ENCODE measurements at regions not wholly inside any gene's neighbourhood (a gene's known extent, or its start where the extent isn't known, plus 50 kb on each side); places are given as distances from the start of the nearest gene placed in this dataset.

- ChIA-PET POLR2A (no interaction called here), CTCF (no interaction called here)
- DNase-seq (ENCODE audit: low read depth) = no peak
- TF ChIP-seq, protein P1, sequence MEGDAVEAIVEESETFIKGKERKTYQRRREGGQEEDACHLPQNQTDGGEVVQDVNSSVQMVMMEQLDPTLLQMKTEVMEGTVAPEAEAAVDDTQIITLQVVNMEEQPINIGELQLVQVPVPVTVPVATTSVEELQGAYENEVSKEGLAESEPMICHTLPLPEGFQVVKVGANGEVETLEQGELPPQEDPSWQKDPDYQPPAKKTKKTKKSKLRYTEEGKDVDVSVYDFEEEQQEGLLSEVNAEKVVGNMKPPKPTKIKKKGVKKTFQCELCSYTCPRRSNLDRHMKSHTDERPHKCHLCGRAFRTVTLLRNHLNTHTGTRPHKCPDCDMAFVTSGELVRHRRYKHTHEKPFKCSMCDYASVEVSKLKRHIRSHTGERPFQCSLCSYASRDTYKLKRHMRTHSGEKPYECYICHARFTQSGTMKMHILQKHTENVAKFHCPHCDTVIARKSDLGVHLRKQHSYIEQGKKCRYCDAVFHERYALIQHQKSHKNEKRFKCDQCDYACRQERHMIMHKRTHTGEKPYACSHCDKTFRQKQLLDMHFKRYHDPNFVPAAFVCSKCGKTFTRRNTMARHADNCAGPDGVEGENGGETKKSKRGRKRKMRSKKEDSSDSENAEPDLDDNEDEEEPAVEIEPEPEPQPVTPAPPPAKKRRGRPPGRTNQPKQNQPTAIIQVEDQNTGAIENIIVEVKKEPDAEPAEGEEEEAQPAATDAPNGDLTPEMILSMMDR (IDR thresholded peaks at IDR 0.05; ENCODE audit: insufficient read depth, low read depth, low read length) = no peak
- Histone ChIP-seq H3K4me3 (ENCODE audit: low read depth, low read length) (no peak overlapping the region), H3K36me3 (ENCODE audit: control insufficient read depth, insufficient read depth, low read length) (no peaks in the 10 kb centered on the region), H3K27me3 (ENCODE audit: control insufficient read depth, insufficient read depth, low read length) (no peaks in the 10 kb centered on the region)
Measured at GRCh38 chr6:165969184-165969583, 198.5 kb downstream of the TBXT start.

- DNase-seq (ENCODE audit: low read depth) = no peak
- Histone ChIP-seq H3K4me3 (ENCODE audit: low read depth, low read length) (no peak overlapping the region), H3K36me3 (ENCODE audit: control insufficient read depth, insufficient read depth, low read length) (no peaks in the 10 kb centered on the region), H3K27me3 (ENCODE audit: control insufficient read depth, insufficient read depth, low read length) (no peaks in the 10 kb centered on the region)
- POLR2A ChIA-PET = no interaction called here
- CTCF ChIA-PET = no interaction called here
- TF ChIP-seq, protein P1 (IDR thresholded peaks at IDR 0.05; ENCODE audit: insufficient read depth, low read depth, low read length) = no peak
Measured at GRCh38 chr6:165968408-165968807, 199.2 kb downstream of the TBXT start.

GRCh38 chr6:165967810-165968407 lies 199.7 kb downstream of the TBXT start:
- ChIA-PET POLR2A (no interaction called here), CTCF (no interaction called here)
- H3K27me3 ChIP-seq (ENCODE audit: control insufficient read depth, insufficient read depth, low read length) = no peaks in the 10 kb centered on the region
- H3K4me3 ChIP-seq (ENCODE audit: low read depth, low read length) = no peak overlapping the region
- TF ChIP-seq, protein P1 (IDR thresholded peaks at IDR 0.05; ENCODE audit: insufficient read depth, low read depth, low read length) = no peak
- H3K36me3 ChIP-seq (ENCODE audit: control insufficient read depth, insufficient read depth, low read length) = no peaks in the 10 kb centered on the region
- DNase-seq (ENCODE audit: low read depth) = no peak

GRCh38 chr6:165963750-165964149 lies 203.9 kb downstream of the TBXT start:
- Histone ChIP-seq H3K4me3 (ENCODE audit: low read depth, low read length) (no peak overlapping the region), H3K36me3 (ENCODE audit: control insufficient read depth, insufficient read depth, low read length) (no peaks in the 10 kb centered on the region), H3K27me3 (ENCODE audit: control insufficient read depth, insufficient read depth, low read length) (no peaks in the 10 kb centered on the region)
- DNase-seq (ENCODE audit: low read depth) = no peak
- ChIA-PET POLR2A (no interaction called here), CTCF (interaction anchor here (1.5 kb wide), 1 partner anchor 13 kb away, joined by 4 read pairs; no protein-coding TSS in a partner anchor)
- TF ChIP-seq, protein P1 (IDR thresholded peaks at IDR 0.05; ENCODE audit: insufficient read depth, low read depth, low read length) = no peak

- Histone ChIP-seq H3K36me3 (ENCODE audit: control insufficient read depth, insufficient read depth, low read length) (no peaks in the 10 kb centered on the region), H3K27me3 (ENCODE audit: control insufficient read depth, insufficient read depth, low read length) (no peaks in the 10 kb centered on the region), H3K4me3 (ENCODE audit: low read depth, low read length) (no peak overlapping the region)
- DNase-seq (ENCODE audit: low read depth) = no peak
- ChIA-PET CTCF (interaction anchor here (0.6 kb wide), 1 partner anchor 141 kb away, joined by 3 read pairs; no protein-coding TSS in a partner anchor), POLR2A (no interaction called here)
- TF ChIP-seq, protein P1 (IDR thresholded peaks at IDR 0.05; ENCODE audit: insufficient read depth, low read depth, low read length) = no peak
Measured at GRCh38 chr6:165962366-165962765, 205.3 kb downstream of the TBXT start.
